ENCODE measurements at regions not wholly inside any gene's neighbourhood (a gene's known extent, or its start where the extent isn't known, plus 50 kb on each side); places are given as distances from the start of the nearest gene placed in this dataset.
"Not testable (repeated sequence)": the region's sequence is repeated elsewhere in the genome, so short reads cannot be mapped to it uniquely, and the experiment has no call there.

DNA sequence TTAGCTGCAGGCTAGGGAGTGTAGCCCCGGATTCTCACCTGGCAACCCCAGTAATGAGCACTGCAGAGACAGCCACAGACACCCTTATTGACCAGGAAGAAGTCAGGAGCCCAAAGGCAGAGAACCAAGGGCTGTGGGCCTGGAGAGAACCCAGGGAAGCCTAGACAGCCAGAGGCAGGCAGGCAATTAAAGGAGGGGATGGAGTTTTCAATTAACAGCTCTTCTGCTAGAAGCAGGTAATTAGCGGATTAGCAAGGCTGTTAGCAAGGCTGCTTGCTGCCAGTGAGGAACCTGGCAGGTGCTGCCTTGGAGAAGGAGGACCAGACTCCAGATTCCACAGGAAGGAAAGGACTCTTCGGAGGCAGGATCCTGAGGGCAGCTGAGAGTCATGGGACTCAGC, 176.1 kb downstream of the TRIM43 start:
- DNase-seq = not testable (repeated sequence)

DNA sequence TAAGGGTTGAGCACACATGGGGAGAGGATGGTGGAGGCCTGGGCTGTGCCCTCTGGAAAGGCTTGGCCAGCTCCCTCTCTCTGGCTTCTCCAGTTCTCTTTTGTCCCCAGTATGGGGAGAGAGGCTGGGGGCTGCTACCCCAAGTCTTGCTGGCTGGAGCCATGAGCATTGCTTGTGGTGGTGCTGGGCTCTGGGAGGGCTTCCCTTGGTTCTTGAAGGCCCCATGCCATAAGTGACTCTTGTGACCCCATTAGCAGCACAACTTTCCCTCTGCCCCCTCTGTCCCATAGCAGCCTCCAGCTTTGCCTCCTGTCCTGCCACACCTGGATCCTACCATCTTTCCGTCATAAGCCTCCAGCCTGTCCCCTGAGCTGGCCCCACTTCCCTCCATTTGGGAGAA, 177.5 kb downstream of the TRIM43 start:
- not testable (repeated sequence) for DNase-seq

DNA sequence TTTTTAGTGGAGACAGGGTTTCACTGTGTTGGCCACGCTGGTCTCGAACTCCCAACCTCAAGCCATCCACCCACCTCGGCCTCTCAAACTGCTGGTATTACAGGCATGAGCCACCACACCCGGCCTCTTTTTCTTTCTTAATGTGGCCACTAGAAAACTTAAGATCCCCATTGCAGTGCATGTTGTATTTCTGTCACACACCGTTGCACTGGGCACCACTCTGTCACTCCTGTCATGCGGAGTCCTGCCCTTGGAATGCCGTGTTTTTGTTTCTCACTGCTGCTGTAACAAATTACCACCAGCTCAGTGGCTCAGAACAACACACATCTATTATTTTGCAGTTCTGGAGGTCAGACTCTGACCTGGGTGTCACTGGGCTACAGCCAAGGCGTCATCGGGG, 178.9 kb downstream of the TRIM43 start:
- DNase-seq = not testable (repeated sequence)

DNA sequence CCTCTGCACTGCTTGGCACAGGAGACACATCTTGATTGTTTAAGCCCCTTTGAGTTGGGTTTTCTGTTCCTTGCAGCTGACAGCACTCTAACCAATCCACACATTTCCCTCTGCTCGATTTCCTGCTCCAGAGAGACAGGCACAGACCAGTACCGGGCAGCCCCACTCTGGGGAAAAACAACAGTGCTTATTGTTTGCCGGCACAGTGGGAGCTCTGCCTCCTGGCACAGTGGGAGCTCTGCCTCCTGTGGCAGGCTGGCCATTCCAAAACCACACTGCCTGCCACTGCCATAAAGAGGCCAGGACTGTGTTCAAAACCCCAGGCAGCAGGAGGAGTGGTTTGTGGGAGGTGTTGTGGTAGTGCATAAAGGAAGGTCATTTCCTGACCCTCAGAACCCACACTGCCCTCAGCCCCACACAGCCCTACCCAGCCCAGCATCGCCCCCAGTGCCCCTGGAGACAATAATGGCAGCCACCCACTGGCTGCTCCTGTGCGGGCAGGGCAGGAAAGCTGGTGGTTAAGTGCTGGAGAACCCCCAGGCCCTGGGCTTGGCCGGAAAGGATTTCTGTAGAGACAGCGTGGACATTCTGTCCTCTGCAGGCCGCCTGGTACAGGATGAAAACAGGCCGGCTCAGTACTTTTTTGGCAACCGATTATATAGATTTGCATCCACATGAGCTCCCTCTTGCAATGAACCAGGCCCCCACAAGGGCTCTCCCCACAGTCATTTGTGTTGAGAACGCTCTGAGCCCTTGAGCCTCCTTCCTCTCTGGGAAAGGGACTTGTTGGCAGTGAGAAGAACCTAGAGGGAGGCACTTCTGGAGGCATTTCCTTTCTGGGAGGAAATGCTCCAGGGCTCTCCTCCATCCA, 182.8 kb downstream of the TRIM43 start:
- not testable (repeated sequence) for DNase-seq

DNA sequence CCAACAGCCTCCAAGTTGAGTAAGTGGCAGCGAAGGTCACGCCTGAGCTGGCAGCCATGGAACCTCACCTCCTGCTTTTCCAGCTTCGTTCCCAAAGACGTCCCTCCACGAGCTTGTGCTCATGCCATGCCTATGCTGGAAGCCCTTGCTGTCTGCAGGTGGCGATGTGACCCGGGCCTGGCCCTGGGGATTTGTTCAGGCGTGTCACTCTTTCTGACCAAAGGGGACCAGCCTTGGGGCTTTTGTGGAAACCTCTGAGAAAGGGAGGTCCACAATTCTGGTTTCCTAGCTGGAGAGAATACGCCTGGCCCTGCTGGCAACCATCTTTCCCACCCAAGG, 183.4 kb downstream of the TRIM43 start:
- not testable (repeated sequence) for DNase-seq
